D721Med (cell line): ENCODE measurements at regions not wholly inside any gene's neighbourhood (a gene's known extent, or its start where the extent isn't known, plus 50 kb on each side); places are given as distances from the start of the nearest gene placed in this dataset.
A peak's percentile ranks its signal among the peaks of the same experiment; 100 is the strongest.

Source experiments
- DNase-seq: peaks from one replicate; pipeline ENCODE4 v3.0.0; 2011; ENCODE audit warnings: low spot score; ENCODE audit not compliant: insufficient read length
- FAIRE-seq: peaks from 2 replicates; lab custom pipeline; 2011; peaks lifted over from hg19 to GRCh38; lab: Jason Lieb, UNC
- CTCF ChIP-seq: IDR thresholded peaks from 2 replicates; pipeline ENCODE4 v1.5.1; 2012; ENCODE audit warnings: mild to moderate bottlenecking, control low read depth; ENCODE audit not compliant: insufficient read depth; ENCODE audit errors: missing control alignments

- TF ChIP-seq CTCF = no peak
- no peak for DNase-seq
- FAIRE-seq = no peak
These were observed 399.4 kb upstream of the MARCKS start for GRCh38 chr6:113457751-113458150.

GRCh38 chr6:113458368-113459010 is 398.7 kb upstream of the MARCKS start:
- no peak for TF ChIP-seq CTCF
- FAIRE-seq = no peak
- DNase-seq = no peak

- FAIRE-seq = no peak
These were observed 395.8 kb upstream of the MARCKS start for GRCh38 chr6:113461153-113461932.

GRCh38 chr6:113464536-113464935 is 392.6 kb upstream of the MARCKS start:
- TF ChIP-seq CTCF = no peak
- no peak for FAIRE-seq
- DNase-seq = no peak

More at GRCh38 chr6:113461153-113461932, 395.8 kb upstream of the MARCKS start:
- TF ChIP-seq CTCF = peak; percentile 16
- DNase-seq = no peak

- DNase-seq = no peak
- no peak for FAIRE-seq
- no peak for TF ChIP-seq CTCF
These were observed 392.2 kb upstream of the MARCKS start for GRCh38 chr6:113464960-113465359.

- no peak for TF ChIP-seq CTCF
- DNase-seq (no peak), FAIRE-seq (no peak)
These were observed 390.6 kb upstream of the MARCKS start for GRCh38 chr6:113466526-113466925.

- DNase-seq (no peak), FAIRE-seq (no peak)
- no peak for TF ChIP-seq CTCF
These were observed 381.8 kb upstream of the MARCKS start for GRCh38 chr6:113475392-113475791.
